HepG2 (cell line): ENCODE measurements at regions not wholly inside any gene's neighbourhood (a gene's known extent, or its start where the extent isn't known, plus 50 kb on each side); places are given as distances from the start of the nearest gene placed in this dataset.

ENCODE experiments used
- ATAC-seq: fragments of 200-7000 bp; cut with Tn5 transposase; 3 replicates; pipeline ENCODE4 v1.9.1; 2020; ENCODE audit warnings: mild to moderate bottlenecking, moderate library complexity
- BruUV-seq: library from RNA; stranded (reverse); fragments of 400-500 nt; replicated peaks from 2 replicates; lab custom pipeline; 2021; lab: Mats Ljungman, UMichigan
- CTCF ChIA-PET: fragments of 300-600 bp; formaldehyde crosslinking; extraction: SDS; loops from one replicate; lab custom pipeline; 2021; ENCODE audit warnings: low total read pairs, inconsistent platforms, low intra/inter-chr PET ratio; lab: Yijun Ruan, JAX
- POLR2A ChIA-PET: fragments of 350-600 bp; sonication (Branson Sonifier 250); formaldehyde crosslinking; loops from one replicate; lab custom pipeline; 2020; ENCODE audit warnings: antibody characterized with exemption, inconsistent platforms; lab: Yijun Ruan, JAX
- DNase-seq: peaks from one replicate; pipeline ENCODE4 v3.0.0-alpha.2; 2015; ENCODE audit warnings: low spot score
- FAIRE-seq: peaks from 3 replicates; lab custom pipeline; 2011; peaks lifted over from hg19 to GRCh38; lab: Jason Lieb, UNC
- H2AFZ ChIP-seq: one replicate; pipeline ENCODE4 v1.6.1; 2011; ENCODE audit warnings: low read length, inconsistent platforms
- H3K27ac ChIP-seq: fragments of 300-600 bp; 3 replicates; pipeline ENCODE4 v1.8.0; 2011; ENCODE audit warnings: mixed run types, mild to moderate bottlenecking, mixed read lengths, low read length, inconsistent platforms; ENCODE audit not compliant: insufficient read depth; ENCODE audit errors: extremely low read length
- H3K27me3 ChIP-seq, 2 experiments: fragments of 200-600 bp in 1 of 2; 2 replicates in 1 of 2; 3 replicates in 1 of 2; pipeline versions ENCODE4 v1.6.0 to v1.8.0; 2011; ENCODE audit warnings: low read length in 2 of 2, mild to moderate bottlenecking in 2 of 2, moderate library complexity in 2 of 2, inconsistent platforms in 1 of 2; ENCODE audit not compliant: insufficient read depth in 2 of 2, control insufficient read depth in 1 of 2
- H3K36me3 ChIP-seq, 2 experiments: fragments of 200-600 bp in 1 of 2; replicated peaks in 1 of 2; 2 replicates in 1 of 2; 3 replicates in 1 of 2; pipeline versions ENCODE4 v1.5.1 to v1.8.0; 2011; ENCODE audit warnings: low read length in 2 of 2, inconsistent platforms in 1 of 2; ENCODE audit not compliant: insufficient read depth in 2 of 2, control insufficient read depth in 1 of 2
- H3K4me1 ChIP-seq: 2 replicates; pipeline ENCODE4 v1.5.1; 2012; ENCODE audit warnings: low read length, inconsistent platforms; ENCODE audit not compliant: insufficient read depth
- H3K4me2 ChIP-seq: 2 replicates; pipeline ENCODE4 v1.6.0; 2011; ENCODE audit warnings: low read depth, low read length, inconsistent platforms
- H3K4me3 ChIP-seq, 3 experiments: fragments of 200-600 bp in 1 of 3; sonication (generic), shearing (Covaris generic) in 1 of 3; replicated peaks in 1 of 3; 2 replicates each; pipeline ENCODE4 v1.5.1; 2011 to 2016; ENCODE audit warnings: low read length in 3 of 3, inconsistent platforms in 2 of 3, low read depth in 2 of 3, mild to moderate bottlenecking in 2 of 3, control low read depth in 1 of 3, mixed read lengths in 1 of 3; ENCODE audit not compliant: insufficient read depth in 1 of 3
- H3K79me2 ChIP-seq: one replicate; pipeline ENCODE4 v1.6.1; 2011; ENCODE audit warnings: low read length, inconsistent platforms; ENCODE audit not compliant: insufficient read depth
- H3K9ac ChIP-seq: 2 replicates; pipeline ENCODE4 v1.6.0; 2011; ENCODE audit warnings: mild to moderate bottlenecking, low read depth, low read length, inconsistent platforms; ENCODE audit not compliant: insufficient read depth
- H3K9me3 ChIP-seq: 2 replicates; pipeline ENCODE4 v1.5.1; 2012; ENCODE audit warnings: mild to moderate bottlenecking, low read length
- H4K20me1 ChIP-seq: 2 replicates; pipeline ENCODE4 v1.6.0; 2011; ENCODE audit warnings: inconsistent platforms, mild to moderate bottlenecking, low read length, moderate library complexity; ENCODE audit not compliant: insufficient read depth
- CENPT ChIP-seq: sonication (generic); formaldehyde crosslinking; IDR thresholded peaks from 2 replicates; pipeline ENCODE4 v1.8.0; 2022; ENCODE audit warnings: low read depth, mild to moderate bottlenecking, moderate library complexity, missing genetic modification reagents
- SNRNP70 ChIP-seq: fragments of 200-400 bp; formaldehyde crosslinking; IDR thresholded peaks from 2 replicates; pipeline ENCODE4 v1.6.1; 2017; ENCODE audit warnings: mild to moderate bottlenecking, low read depth, low read length, moderate library complexity
- TCF7 ChIP-seq: sonication (generic); IDR thresholded peaks from 2 replicates; pipeline ENCODE4 v1.6.1; 2016; ENCODE audit warnings: antibody characterized with exemption, low read depth
- ZSCAN31 ChIP-seq: sonication (generic); formaldehyde crosslinking; IDR thresholded peaks from 2 replicates; pipeline ENCODE4 v1.5.0; 2020; ENCODE audit warnings: low read depth, mild to moderate bottlenecking, missing genetic modification reagents
- WGBS: methylation state at CpG from one replicate; pipeline ENCODE4 v1.1.6; 2017; ENCODE audit warnings: low lambda C conversion rate; 5-methylcytosine and 5-hydroxymethylcytosine counted together
- in situ Hi-C: cut with HindIII; loops from 2 replicates; pipeline ENCODE4 v1.10.0; 2017; ENCODE audit warnings: low pct_unique_long_range_greater_than_20kb; ENCODE audit not compliant: extremely low pct_ligation_motif_present
- intact Hi-C: fragments of 100-400 bp; cut with micrococcal nuclease; formaldehyde crosslinking; loops from one replicate; pipeline ENCODE4 v1.10.0; 2022; ENCODE audit not compliant: unreplicated experiment
- TF ChIP-seq, protein P1 (sequence below): sonication (generic); formaldehyde crosslinking; IDR thresholded peaks from 2 replicates; pipeline ENCODE4 v1.4.0; 2020; ENCODE audit warnings: mild to moderate bottlenecking, missing genetic modification reagents, borderline replicate concordance
- TF ChIP-seq, protein P2 (sequence below): sonication (generic); formaldehyde crosslinking; IDR thresholded peaks from 2 replicates; pipeline ENCODE4 v1.9.0; 2021; ENCODE audit warnings: missing genetic modification reagents, mild to moderate bottlenecking, borderline replicate concordance
- TF ChIP-seq, protein P3 (sequence below): sonication (generic); formaldehyde crosslinking; IDR thresholded peaks from 2 replicates; pipeline ENCODE4 v1.5.1; 2020; ENCODE audit warnings: missing genetic modification reagents, mild to moderate bottlenecking, borderline replicate concordance

DNA sequence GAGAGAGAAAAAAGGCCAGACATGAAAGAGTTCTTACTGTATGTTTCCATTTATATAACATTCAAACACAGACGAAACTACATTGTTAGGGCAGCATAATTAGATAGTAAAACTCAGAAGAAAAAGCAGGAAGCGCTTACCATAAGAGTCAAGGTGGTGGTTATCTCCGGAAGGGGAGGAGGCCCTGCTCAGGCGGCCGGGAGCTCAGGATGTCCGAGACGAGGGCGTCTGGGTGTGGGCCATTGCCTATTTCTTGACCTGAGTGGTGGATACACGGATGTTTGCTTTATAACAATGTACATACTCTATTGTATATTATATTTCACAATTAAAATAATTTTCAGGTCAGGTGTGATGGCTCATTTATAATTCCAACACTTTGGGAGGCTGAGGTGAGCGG is 80.9 kb upstream of the COL5A1 start (continued):
- TF ChIP-seq, protein P1, sequence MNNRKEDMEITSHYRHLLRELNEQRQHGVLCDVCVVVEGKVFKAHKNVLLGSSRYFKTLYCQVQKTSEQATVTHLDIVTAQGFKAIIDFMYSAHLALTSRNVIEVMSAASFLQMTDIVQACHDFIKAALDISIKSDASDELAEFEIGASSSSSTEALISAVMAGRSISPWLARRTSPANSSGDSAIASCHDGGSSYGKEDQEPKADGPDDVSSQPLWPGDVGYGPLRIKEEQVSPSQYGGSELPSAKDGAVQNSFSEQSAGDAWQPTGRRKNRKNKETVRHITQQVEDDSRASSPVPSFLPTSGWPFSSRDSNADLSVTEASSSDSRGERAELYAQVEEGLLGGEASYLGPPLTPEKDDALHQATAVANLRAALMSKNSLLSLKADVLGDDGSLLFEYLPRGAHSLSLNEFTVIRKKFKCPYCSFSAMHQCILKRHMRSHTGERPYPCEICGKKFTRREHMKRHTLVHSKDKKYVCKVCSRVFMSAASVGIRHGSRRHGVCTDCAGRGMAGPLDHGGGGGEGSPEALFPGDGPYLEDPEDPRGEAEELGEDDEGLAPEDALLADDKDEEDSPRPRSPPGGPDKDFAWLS (CRISPR knock-in tag) = no peak
- TF ChIP-seq, protein P2, sequence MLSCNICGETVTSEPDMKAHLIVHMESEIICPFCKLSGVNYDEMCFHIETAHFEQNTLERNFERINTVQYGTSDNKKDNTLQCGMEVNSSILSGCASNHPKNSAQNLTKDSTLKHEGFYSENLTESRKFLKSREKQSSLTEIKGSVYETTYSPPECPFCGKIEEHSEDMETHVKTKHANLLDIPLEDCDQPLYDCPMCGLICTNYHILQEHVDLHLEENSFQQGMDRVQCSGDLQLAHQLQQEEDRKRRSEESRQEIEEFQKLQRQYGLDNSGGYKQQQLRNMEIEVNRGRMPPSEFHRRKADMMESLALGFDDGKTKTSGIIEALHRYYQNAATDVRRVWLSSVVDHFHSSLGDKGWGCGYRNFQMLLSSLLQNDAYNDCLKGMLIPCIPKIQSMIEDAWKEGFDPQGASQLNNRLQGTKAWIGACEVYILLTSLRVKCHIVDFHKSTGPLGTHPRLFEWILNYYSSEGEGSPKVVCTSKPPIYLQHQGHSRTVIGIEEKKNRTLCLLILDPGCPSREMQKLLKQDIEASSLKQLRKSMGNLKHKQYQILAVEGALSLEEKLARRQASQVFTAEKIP (CRISPR knock-in tag) = no peak
- TF ChIP-seq SNRNP70 (no peak), TCF7 (no peak), CENPT (CRISPR knock-in tag) (no peak)
- TF ChIP-seq, protein P3, sequence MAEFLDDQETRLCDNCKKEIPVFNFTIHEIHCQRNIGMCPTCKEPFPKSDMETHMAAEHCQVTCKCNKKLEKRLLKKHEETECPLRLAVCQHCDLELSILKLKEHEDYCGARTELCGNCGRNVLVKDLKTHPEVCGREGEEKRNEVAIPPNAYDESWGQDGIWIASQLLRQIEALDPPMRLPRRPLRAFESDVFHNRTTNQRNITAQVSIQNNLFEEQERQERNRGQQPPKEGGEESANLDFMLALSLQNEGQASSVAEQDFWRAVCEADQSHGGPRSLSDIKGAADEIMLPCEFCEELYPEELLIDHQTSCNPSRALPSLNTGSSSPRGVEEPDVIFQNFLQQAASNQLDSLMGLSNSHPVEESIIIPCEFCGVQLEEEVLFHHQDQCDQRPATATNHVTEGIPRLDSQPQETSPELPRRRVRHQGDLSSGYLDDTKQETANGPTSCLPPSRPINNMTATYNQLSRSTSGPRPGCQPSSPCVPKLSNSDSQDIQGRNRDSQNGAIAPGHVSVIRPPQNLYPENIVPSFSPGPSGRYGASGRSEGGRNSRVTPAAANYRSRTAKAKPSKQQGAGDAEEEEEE = no peak

DNA sequence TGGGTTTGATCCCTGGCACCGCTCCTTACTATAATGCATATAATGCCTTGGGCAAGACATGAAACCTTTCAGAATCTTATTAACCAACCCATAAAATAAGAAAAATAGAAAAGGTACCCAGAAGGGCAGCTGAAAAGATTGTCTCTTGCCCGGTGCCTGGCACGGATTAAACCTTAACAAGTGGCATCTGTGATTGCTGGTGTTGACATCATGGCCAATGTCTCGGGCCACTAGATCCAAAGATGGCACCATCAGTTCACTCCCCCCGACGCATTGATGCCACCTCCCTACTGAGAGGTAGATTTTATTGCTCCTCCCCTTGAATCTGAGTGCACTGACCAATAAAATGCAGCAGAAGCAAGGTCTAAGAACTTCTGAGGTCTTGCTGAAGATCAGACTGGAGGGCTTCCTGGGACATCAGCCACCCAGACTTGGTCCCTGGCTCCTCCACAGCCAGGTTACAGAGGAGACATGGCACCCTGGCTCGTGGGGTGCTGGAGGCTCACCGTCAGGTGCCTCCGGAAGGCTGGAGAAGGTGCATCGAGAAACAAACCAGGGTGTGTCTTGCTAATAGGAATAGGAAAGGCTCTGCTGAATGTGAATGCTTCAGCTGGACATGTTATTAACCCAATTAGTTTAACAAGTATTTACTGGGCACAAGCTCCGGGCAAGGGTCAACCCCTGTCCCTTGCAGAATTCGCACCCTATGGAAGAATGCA is 80.0 kb upstream of the COL5A1 start:
- Histone ChIP-seq H3K9me3 (no peaks in the 10 kb centered on the region), H3K27ac (no peak overlapping the region), H3K9ac (no peak overlapping the region)
- intact Hi-C loops = no loop called here
- in situ Hi-C loops = no loop called here
- POLR2A ChIA-PET = no interaction called here
- TF ChIP-seq ZSCAN31 (CRISPR knock-in tag) = no peak
- TF ChIP-seq, all 625 proteins: peak for 0
- ATAC-seq (no peak), DNase-seq (no peak), FAIRE-seq (no peak)
- no peaks in the 10 kb centered on the region for H4K20me1 ChIP-seq
- no peaks in the 10 kb centered on the region for H3K4me1 ChIP-seq
- H3K4me2 ChIP-seq = no peak overlapping the region
- H3K36me3 ChIP-seq = no peaks in the 10 kb centered on the region
- H3K4me3 ChIP-seq = no peak overlapping the region
- WGBS = 19% methylated on average over 12 of the region's 12 CpGs
- peaks cover 3 to 67% of the 10 kb centered on the region in 2 experiments; a peak in 3 of 5 replicates for H3K27me3 ChIP-seq
- CTCF ChIA-PET = no interaction called here
- no TSS peak for BruUV-seq
- H3K79me2 ChIP-seq = no peaks in the 10 kb centered on the region
- no peak overlapping the region for H2AFZ ChIP-seq
